GM18870 (cell line): ENCODE measurements at regions not wholly inside any gene's neighbourhood (a gene's known extent, or its start where the extent isn't known, plus 50 kb on each side); places are given as distances from the start of the nearest gene placed in this dataset.

Experiments used
- ATAC-seq: cut with Tn5 transposase; IDR thresholded peaks from one replicate; pipeline ENCODE4 v1.9.1; 2021; ENCODE audit warnings: moderate library complexity; ENCODE audit not compliant: unreplicated experiment

DNA sequence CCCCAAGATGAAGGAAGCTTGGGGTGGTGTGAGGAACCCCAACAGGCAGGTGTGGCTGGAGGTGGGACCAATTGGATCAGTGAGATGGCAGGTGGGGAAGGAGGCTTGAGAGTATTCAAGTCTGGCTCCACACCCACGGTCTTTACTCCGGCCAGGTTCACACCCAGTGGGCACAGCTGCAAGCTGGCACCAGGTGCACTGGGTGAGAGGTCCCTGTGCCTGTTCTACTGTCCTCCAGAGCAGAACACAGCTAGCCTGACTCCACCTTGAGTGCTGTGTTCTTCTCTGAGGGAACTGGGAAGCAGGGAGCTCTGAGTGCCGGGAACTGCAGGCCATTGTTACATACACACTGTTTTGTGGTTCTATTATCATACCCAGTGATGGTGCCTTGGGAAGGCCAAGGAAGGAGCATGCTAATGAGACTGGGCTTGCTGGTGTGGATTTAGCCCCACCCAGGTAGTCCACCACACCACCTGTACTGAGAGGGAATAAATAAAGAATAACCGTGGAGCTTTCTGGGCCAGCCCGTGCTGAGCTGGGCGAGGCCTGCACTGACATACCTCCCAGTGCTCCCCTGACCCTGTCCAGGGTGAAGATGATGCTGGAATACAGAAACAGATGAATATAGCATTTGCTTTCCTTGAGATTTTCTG is 93.4 kb downstream of the ABHD5 start:
- no peak for ATAC-seq

DNA sequence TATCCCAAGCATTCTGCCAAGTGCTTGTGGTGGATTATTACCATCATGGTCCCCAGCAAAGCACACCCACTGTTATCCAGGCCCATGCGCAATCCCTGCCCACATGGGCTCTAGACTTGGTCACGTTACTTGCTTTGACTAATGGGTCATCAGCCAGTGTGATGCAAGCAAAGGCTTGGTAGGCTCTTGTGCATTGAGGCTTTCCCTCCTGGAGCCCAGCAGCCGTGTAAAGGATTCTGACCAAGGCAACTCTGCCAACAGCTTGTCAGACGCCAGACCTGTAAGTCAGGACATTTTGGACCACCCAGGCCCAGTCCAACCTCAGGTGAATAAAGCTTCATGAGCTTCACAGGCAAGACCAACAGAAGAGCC is 93.9 kb downstream of the ABHD5 start:
- ATAC-seq = no peak

DNA sequence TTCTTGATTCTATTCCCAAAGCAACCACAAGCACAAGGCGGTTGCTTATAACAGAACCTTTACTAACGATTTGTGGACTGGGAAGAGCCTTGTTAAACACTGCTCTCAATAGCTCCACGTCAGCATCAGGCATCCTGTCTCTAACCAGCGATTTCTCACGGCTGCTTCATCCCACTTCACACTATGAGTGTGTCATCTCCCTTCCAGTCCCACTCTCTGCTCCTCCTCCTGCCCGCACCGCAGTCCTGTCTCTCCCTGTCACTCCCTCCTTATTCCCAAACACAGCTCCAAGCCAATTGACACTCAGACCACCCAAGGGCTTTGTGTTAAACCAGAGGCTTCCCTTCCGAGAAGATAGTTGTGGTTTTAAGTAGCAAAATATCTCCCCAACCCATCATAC is 94.8 kb downstream of the ABHD5 start:
- ATAC-seq = no peak

DNA sequence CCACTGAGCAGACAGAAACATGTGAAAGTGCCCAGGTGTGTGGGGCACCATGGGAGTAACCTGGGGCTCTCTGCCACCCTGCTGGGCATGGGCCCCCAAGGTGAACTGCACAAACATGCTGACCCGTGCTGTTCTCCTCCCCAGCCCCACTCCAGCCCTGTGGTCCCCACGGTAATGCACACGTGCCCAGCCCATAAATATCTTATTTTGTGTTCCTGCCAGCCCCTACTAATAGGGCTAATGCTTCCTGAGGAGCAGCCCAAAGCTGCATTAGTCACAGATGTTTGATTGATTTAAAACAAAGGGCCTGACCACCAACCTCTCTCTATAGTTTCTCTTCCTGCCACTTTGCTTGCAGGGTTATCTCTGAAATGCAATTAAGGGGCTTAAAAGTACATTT is 95.4 kb downstream of the ABHD5 start:
- ATAC-seq = no peak

- no peak for ATAC-seq
Measured at GRCh38 chr3:43786526-43787305, 96.0 kb downstream of the ABHD5 start.

- ATAC-seq = no peak
Measured at GRCh38 chr3:43787330-43787729, 96.6 kb downstream of the ABHD5 start.

DNA sequence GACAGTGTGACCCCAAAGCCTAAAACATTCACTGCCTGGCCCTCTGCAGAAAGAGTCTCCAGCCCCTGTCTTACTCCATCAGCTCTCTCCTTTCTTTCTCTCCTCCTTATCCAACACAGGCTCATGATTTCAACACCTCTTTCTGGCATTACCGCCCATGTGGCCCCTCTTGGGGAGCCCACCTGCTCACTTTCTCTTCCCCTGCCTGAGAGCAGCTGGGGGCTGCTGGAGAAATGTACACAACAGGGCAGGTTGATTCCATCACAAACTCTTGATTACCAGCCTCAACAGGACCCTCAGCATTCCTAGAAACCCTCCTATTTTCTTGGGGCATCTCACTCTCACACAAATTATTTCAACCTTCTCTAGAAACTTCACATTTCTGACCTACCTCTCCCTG is 98.3 kb downstream of the ABHD5 start:
- ATAC-seq = no peak

- ATAC-seq = no peak
Measured at GRCh38 chr3:43790060-43790459, 99.3 kb downstream of the ABHD5 start.

DNA sequence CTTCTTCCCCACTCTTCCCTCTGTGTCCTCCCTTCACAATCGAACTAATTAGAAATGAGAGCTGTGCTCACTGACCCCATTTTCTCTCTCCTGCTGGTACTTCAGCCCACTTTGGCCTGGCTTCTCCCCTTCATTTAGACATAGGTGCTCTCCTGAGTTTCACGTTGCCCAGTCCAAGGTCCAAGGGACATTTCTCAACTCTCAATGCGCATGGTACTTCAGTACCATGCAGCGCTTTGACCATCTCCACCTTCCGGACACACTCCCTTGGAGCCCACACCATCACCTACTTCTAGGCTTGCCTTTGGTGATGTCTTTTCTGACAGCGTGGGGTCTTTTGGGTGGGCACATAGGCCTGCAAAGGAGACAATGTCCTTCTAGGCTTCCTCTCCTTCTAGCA is 99.7 kb downstream of the ABHD5 start:
- no peak for ATAC-seq

- no peak for ATAC-seq
Measured at GRCh38 chr3:43791246-43791645, 100.5 kb downstream of the ABHD5 start.

DNA sequence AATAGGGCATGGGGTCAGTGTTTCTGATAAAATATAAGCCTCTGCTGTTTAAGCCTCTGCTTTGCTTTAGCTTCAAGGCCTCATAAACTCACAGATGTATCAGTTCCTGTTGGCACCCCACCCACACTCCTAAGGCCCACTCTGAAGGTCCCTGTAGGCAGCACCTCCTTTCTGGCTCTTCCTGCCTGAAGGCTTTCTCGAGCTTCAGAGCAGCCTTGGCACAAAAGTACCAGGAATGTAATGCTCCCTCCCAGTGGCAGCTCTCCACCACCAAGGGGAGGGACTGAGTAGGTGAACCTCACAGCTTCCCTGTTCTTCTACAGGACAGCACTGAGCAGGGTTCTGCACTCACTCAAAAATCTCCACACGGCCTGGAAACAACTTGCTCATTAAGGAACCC is 102.2 kb downstream of the ABHD5 start:
- no peak for ATAC-seq

- no peak for ATAC-seq
Measured at GRCh38 chr3:43793648-43794372, 103.1 kb downstream of the ABHD5 start.

DNA sequence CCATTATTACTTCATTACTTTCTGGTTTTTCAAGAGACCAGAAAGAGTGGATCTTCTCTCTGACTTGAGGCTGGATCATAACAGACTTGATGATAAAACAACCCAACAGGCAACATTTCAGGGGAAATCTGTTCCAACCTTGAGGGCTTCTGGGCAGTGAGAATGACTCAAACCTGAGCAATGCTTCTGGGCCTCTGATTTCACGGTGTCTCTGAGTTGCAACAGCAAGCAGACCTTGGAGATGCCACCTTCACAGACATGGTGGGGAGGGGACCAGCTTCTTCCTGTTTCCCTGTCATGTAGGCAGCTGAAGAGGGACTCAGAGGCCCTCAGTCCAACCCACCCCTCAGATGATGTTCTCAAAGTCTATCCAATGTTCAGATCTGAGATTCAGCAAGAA is 104.0 kb downstream of the ABHD5 start:
- no peak for ATAC-seq

DNA sequence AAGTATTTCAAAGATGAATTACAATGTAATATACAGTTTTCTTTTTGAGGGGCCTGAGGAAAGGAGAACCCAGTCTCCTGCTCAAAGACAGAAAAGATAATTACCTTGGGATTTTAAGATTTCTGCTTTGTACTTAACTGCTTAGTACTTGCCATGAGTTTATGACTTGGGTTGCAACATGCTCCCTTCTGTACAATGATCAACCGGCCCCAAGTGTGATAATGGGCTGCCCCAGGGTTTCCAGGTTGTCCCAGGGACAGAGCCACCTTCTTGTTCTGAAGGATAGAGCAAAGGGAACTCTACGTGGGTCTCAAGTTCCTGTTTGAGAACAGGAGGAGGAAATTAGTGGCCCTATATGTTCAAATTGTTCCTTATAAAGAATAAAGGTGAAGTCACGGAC is 104.8 kb downstream of the ABHD5 start:
- no peak for ATAC-seq

GRCh38 chr3:43796041-43796596 is 105.4 kb downstream of the ABHD5 start:
- ATAC-seq = no peak

- no peak for ATAC-seq
Measured at GRCh38 chr3:43797794-43798193, 107.1 kb downstream of the ABHD5 start.

- no peak for ATAC-seq
Measured at GRCh38 chr3:43810797-43811196, 120.1 kb downstream of the ABHD5 start.

GRCh38 chr3:43814461-43814860 is 123.7 kb downstream of the ABHD5 start:
- ATAC-seq = no peak

DNA sequence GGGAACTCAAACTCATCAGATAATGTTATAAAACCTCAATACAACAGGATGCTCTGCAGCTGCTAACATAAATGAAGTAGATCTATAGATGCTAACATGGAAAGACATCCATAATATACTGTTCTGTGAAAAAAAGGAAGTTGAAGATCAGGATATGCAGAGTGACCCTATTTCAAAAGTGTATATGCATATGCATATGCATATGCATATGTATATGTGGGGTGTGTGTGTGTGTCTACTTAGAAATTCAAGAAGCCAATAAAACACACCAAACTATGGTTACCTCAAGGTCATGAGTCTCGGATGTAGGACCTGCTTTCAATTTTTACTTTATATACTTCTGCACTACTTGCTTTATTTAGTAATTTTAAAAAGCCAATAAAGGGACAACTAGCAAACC is 125.6 kb downstream of the ABHD5 start:
- ATAC-seq = no peak

- no peak for ATAC-seq
Measured at GRCh38 chr3:43817064-43817463, 126.3 kb downstream of the ABHD5 start.

DNA sequence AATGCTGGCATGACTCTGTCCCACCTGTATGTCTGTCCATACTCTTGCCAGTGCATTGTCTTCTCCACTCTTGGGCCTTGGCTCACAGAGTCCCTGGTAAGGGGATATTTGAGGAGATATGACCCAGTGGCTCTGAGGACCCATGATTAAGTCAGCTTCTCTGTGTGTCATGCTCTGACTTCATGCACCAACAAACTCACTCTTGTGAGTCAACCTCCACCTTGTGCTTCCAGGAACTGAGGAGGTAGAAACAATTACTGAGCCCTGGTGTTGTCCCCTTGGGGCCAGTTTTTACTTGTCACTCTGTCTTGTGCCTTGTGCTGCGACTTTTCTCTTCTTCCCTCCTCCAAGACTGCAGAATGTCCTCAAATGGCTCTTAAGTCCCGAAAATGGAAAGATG is 127.1 kb downstream of the ABHD5 start:
- no peak for ATAC-seq

GRCh38 chr3:43818229-43818628 is 127.5 kb downstream of the ABHD5 start:
- ATAC-seq = no peak
